ENCODE measurements at regions not wholly inside any gene's neighbourhood (a gene's known extent, or its start where the extent isn't known, plus 50 kb on each side); places are given as distances from the start of the nearest gene placed in this dataset.

GRCh38 chr13:109363431-109363830, 423.0 kb downstream of the IRS2 start:
- intact Hi-C loops (cut with DNase I) = no loop called here
- no peak for DNase-seq (ENCODE audit: low spot score)

- no peak for DNase-seq (ENCODE audit: low spot score)
- intact Hi-C loops (cut with DNase I) = no loop called here
Measured at GRCh38 chr13:109362616-109363015, 423.8 kb downstream of the IRS2 start.

GRCh38 chr13:109361562-109362289, 424.7 kb downstream of the IRS2 start:
- intact Hi-C loops (cut with DNase I) = no loop called here
- DNase-seq (ENCODE audit: low spot score) = no peak

- intact Hi-C loops (cut with DNase I) = no loop called here
- no peak for DNase-seq (ENCODE audit: low spot score)
Measured at GRCh38 chr13:109357751-109358471, 428.5 kb downstream of the IRS2 start.

- intact Hi-C loops (cut with DNase I) = no loop called here
- no peak for DNase-seq (ENCODE audit: low spot score)
Measured at GRCh38 chr13:109355875-109356434, 430.4 kb downstream of the IRS2 start.

- intact Hi-C loops (cut with DNase I) = no loop called here
- DNase-seq (ENCODE audit: low spot score) = no peak
Measured at GRCh38 chr13:109355166-109355565, 431.2 kb downstream of the IRS2 start.

GRCh38 chr13:109351236-109351635, 435.1 kb downstream of the IRS2 start:
- DNase-seq (ENCODE audit: low spot score) = no peak
- intact Hi-C loops (cut with DNase I) = no loop called here

- no peak for DNase-seq (ENCODE audit: low spot score)
- intact Hi-C loops (cut with DNase I) = no loop called here
Measured at GRCh38 chr13:109348519-109349258, 437.7 kb downstream of the IRS2 start.

GRCh38 chr13:109346060-109346459, 440.3 kb downstream of the IRS2 start:
- DNase-seq (ENCODE audit: low spot score) = no peak
- intact Hi-C loops (cut with DNase I) = no loop called here

- intact Hi-C loops (cut with DNase I) = no loop called here
Measured at GRCh38 chr13:109345433-109345941, 440.9 kb downstream of the IRS2 start.

GRCh38 chr13:109344552-109345157, 441.7 kb downstream of the IRS2 start:
- intact Hi-C loops (cut with DNase I) = no loop called here
- no peak for DNase-seq (ENCODE audit: low spot score)

More at GRCh38 chr13:109345433-109345941, 440.9 kb downstream of the IRS2 start:
- no peak for DNase-seq (ENCODE audit: low spot score)

- DNase-seq (ENCODE audit: low spot score) = no peak
- intact Hi-C loops (cut with DNase I) = no loop called here
Measured at GRCh38 chr13:109336730-109337129, 449.7 kb downstream of the IRS2 start.

GRCh38 chr13:109333893-109334651, 452.3 kb downstream of the IRS2 start:
- intact Hi-C loops (cut with DNase I) = no loop called here
- no peak for DNase-seq (ENCODE audit: low spot score)

- no peak for DNase-seq (ENCODE audit: low spot score)
- intact Hi-C loops (cut with DNase I) = no loop called here
Measured at GRCh38 chr13:109332506-109333499, 453.6 kb downstream of the IRS2 start.

GRCh38 chr13:109331898-109332297, 454.5 kb downstream of the IRS2 start:
- no peak for DNase-seq (ENCODE audit: low spot score)

GRCh38 chr13:109331011-109331433, 455.4 kb downstream of the IRS2 start:
- intact Hi-C loops (cut with DNase I) = no loop called here
- no peak for DNase-seq (ENCODE audit: low spot score)

More at GRCh38 chr13:109331898-109332297, 454.5 kb downstream of the IRS2 start:
- intact Hi-C loops (cut with DNase I) = no loop called here

GRCh38 chr13:109330123-109330522, 456.3 kb downstream of the IRS2 start:
- DNase-seq (ENCODE audit: low spot score) = no peak
- intact Hi-C loops (cut with DNase I) = no loop called here
